GM23248 (cell line): ENCODE measurements at regions not wholly inside any gene's neighbourhood (a gene's known extent, or its start where the extent isn't known, plus 50 kb on each side); places are given as distances from the start of the nearest gene placed in this dataset.

Experiments used
- EZH2 ChIP-seq: fragments of 200-600 bp; sonication (generic); IDR thresholded peaks from 2 replicates; pipeline ENCODE4 v1.6.1; 2018; ENCODE audit warnings: antibody characterized with exemption, mild to moderate bottlenecking; ENCODE audit not compliant: insufficient read depth, poor library complexity, severe bottlenecking
- EZH2phosphoT487 ChIP-seq: fragments of 200-600 bp; sonication (generic); IDR thresholded peaks from 2 replicates; pipeline ENCODE4 v1.6.1; 2018; ENCODE audit warnings: antibody characterized with exemption, moderate library complexity, mild to moderate bottlenecking, low read depth; ENCODE audit not compliant: insufficient read depth

DNA sequence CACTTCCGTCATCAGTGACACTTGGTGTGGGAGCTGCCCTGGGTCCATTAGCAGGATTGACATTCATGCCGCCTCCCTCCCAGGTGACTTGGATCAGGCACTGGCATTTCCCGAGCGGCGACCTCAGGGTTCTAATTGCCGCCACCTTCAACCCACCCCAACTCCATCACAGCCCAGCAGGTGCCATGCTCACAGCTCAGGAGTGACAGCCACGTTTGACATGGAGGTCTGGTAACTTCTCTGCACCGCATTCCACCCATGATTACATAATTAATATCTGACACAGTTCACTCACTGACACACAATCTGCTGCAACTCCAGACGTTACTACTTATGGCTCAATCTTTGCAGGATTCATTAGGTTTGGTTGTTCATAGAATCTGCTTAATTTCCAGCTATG is 450.9 kb upstream of the MYT1L start:
- TF ChIP-seq EZH2phosphoT487 (no peak), EZH2 (no peak)
